ENCODE measurements at regions not wholly inside any gene's neighbourhood (a gene's known extent, or its start where the extent isn't known, plus 50 kb on each side); places are given as distances from the start of the nearest gene placed in this dataset.

- no peak for DNase-seq
Measured at GRCh38 chr12:98449584-98449983, 65.8 kb upstream of the TMPO start.

GRCh38 chr12:98453070-98453469, 62.3 kb upstream of the TMPO start:
- no peak for DNase-seq

- no peak for DNase-seq
Measured at GRCh38 chr12:98453492-98453891, 61.9 kb upstream of the TMPO start.

DNA sequence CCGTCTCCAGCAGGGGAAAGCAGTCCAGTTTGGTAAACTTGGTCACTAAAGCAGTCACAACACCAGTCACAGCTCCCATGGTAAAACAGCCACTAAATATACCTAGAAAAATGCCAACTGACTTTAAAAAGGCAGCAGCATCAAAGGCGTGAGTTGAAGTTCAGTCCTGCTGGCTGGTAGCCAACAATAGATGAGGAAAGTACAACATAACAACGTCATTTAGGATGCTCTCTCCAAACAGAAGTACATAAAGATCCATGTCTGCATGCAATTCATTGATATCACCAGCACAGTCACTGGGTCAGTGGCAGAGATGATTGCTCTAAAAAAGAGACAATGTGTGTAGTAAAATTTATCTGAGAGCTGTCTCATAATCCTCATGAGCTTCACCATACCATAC, 59.3 kb upstream of the TMPO start:
- DNase-seq: no peak

GRCh38 chr12:98456576-98457573, 58.5 kb upstream of the TMPO start:
- no peak for DNase-seq

DNA sequence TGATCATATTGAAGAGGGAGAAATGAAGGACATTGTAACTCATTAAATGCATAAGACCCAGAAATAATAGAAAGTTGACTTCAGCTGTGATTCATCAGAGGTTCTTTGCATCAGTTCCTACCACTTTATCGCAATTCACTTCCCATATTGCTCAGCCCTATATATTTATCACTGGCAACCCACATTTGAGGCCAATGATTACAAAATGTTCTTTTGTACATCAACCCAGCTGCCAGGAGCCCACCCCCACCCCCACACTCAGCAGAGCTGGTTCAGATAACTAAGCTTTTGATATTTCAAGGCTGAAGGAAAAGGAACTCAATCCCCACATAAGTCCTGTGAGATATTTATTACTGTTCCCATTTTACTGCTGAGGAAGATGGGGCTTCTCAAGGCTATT, 51.2 kb upstream of the TMPO start:
- DNase-seq: no peak

GRCh38 chr12:98465505-98465904, 49.9 kb upstream of the TMPO start:
- DNase-seq: no peak

All from effector CD4-positive, alpha-beta T cell (primary cell).